Esophagus squamous epithelium (tissue), 4 donors: ENCODE measurements at regions not wholly inside any gene's neighbourhood (a gene's known extent, or its start where the extent isn't known, plus 50 kb on each side); places are given as distances from the start of the nearest gene placed in this dataset.

Experiments used
- POLR2A ChIP-seq, 4 donors: fragments of 450-650 bp; IDR thresholded peaks; one replicate each; pipeline ENCODE4 v1.6.1; 2017; ENCODE audit warnings: antibody characterized with exemption in 4 of 4, mild to moderate bottlenecking in 4 of 4, moderate library complexity in 3 of 4
- TF ChIP-seq, protein P1 (sequence below), 6 experiments: fragments of 450-650 bp in 4 of 6; fragments of 200-600 bp in 2 of 6; sonication (generic) in 2 of 6; IDR thresholded peaks; one replicate each; pipeline ENCODE4 v1.5.1; 2016 to 2019; ENCODE audit warnings: antibody characterized with exemption in 6 of 6, mild to moderate bottlenecking in 4 of 6, moderate library complexity in 4 of 6

DNA sequence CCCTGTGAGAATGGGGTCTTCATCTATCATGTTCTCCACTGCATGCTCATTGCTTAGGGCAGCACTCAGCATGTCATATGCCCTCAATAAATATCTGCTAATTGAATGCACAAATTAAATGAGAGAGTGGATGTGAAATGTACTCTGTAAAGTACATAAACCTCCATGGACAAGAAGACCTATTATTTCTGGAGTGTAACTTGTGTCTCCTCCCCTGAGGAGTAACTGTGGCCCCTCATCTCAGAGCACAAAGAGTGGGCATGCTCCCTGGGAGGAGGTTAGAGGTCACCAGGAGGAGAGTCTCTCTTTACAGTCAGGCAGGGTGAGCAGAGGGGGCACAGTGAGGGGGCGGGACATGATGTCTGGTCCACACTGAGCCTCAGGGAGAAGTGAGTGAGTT, 313.6 kb upstream of the PODXL start:
- TF ChIP-seq, protein P1, sequence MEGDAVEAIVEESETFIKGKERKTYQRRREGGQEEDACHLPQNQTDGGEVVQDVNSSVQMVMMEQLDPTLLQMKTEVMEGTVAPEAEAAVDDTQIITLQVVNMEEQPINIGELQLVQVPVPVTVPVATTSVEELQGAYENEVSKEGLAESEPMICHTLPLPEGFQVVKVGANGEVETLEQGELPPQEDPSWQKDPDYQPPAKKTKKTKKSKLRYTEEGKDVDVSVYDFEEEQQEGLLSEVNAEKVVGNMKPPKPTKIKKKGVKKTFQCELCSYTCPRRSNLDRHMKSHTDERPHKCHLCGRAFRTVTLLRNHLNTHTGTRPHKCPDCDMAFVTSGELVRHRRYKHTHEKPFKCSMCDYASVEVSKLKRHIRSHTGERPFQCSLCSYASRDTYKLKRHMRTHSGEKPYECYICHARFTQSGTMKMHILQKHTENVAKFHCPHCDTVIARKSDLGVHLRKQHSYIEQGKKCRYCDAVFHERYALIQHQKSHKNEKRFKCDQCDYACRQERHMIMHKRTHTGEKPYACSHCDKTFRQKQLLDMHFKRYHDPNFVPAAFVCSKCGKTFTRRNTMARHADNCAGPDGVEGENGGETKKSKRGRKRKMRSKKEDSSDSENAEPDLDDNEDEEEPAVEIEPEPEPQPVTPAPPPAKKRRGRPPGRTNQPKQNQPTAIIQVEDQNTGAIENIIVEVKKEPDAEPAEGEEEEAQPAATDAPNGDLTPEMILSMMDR (IDR thresholded peaks at IDR 0.05), result no peak
- TF ChIP-seq POLR2A (IDR thresholded peaks at IDR 0.05), result no peak
